Liver (tissue), 8 donors: ENCODE measurements at regions not wholly inside any gene's neighbourhood (a gene's known extent, or its start where the extent isn't known, plus 50 kb on each side); places are given as distances from the start of the nearest gene placed in this dataset.

Experiments
- DNase-seq: peaks from one replicate; pipeline ENCODE4 v3.0.0-alpha.2; 2017; ENCODE audit warnings: low spot score
- H3K27ac ChIP-seq, 2 donors: one replicate each; pipeline ENCODE4 v1.7.0; 2013; ENCODE audit warnings: inconsistent platforms in 2 of 2, low read length in 2 of 2, control low read depth in 1 of 2, low read depth in 1 of 2, mild to moderate bottlenecking in 1 of 2
- H3K27me3 ChIP-seq, 4 donors: one replicate each; pipeline versions ENCODE4 v1.6.1 to v1.7.0; 2013; ENCODE audit warnings: low read length in 3 of 4, inconsistent platforms in 1 of 4, mild to moderate bottlenecking in 1 of 4, moderate library complexity in 1 of 4; ENCODE audit not compliant: control insufficient read depth in 4 of 4, insufficient read depth in 4 of 4
- H3K36me3 ChIP-seq, 4 donors: one replicate each; pipeline versions ENCODE4 v1.6.1 to v1.7.0; 2013; ENCODE audit warnings: low read length in 3 of 4, mild to moderate bottlenecking in 3 of 4, low read depth in 1 of 4, moderate library complexity in 1 of 4; ENCODE audit not compliant: control insufficient read depth in 4 of 4, insufficient read depth in 3 of 4
- H3K4me1 ChIP-seq, 4 donors: one replicate each; pipeline versions ENCODE4 v1.6.1 to v1.7.0; 2013; ENCODE audit warnings: low read length in 3 of 4, mild to moderate bottlenecking in 3 of 4, moderate library complexity in 1 of 4; ENCODE audit not compliant: control insufficient read depth in 4 of 4, insufficient read depth in 4 of 4
- H3K4me3 ChIP-seq, 3 donors: one replicate each; pipeline versions ENCODE4 v1.6.1 to v1.7.0; 2013; ENCODE audit warnings: low read length in 3 of 3, control low read depth in 1 of 3, low read depth in 1 of 3, mild to moderate bottlenecking in 1 of 3
- H3K9ac ChIP-seq, 2 donors: one replicate each; pipeline ENCODE4 v1.7.0; 2013; ENCODE audit warnings: low read length in 2 of 2, mild to moderate bottlenecking in 2 of 2, moderate library complexity in 2 of 2, control low read depth in 1 of 2, low read depth in 1 of 2
- H3K9me3 ChIP-seq, 4 donors: one replicate each; pipeline versions ENCODE4 v1.6.1 to v1.7.0; 2013; ENCODE audit warnings: low read length in 3 of 4; ENCODE audit not compliant: control insufficient read depth in 4 of 4
- ATF3 ChIP-seq: IDR thresholded peaks from 2 replicates; pipeline ENCODE4 v1.6.1; 2016; ENCODE audit warnings: antibody characterized with exemption
- CTCF ChIP-seq: fragments of 150-350 bp; IDR thresholded peaks from 2 replicates; pipeline ENCODE4 v1.5.1; 2017; ENCODE audit warnings: improper control_type of control experiment, low read depth, low read length; ENCODE audit not compliant: missing input control
- EGR1 ChIP-seq, 2 donors: IDR thresholded peaks; 2 replicates each; pipeline ENCODE4 v1.6.1; 2016 to 2018; ENCODE audit warnings: antibody characterized with exemption in 2 of 2, low read depth in 2 of 2
- FOXA1 ChIP-seq: IDR thresholded peaks from 2 replicates; pipeline ENCODE4 v1.6.1; 2016; ENCODE audit warnings: antibody characterized with exemption
- FOXA2 ChIP-seq: IDR thresholded peaks from 2 replicates; pipeline ENCODE4 v1.6.1; 2016; ENCODE audit warnings: antibody characterized with exemption
- HNF4A ChIP-seq, 2 donors: conservative IDR thresholded peaks; 2 replicates each; pipeline ENCODE4 v1.6.1; 2016; ENCODE audit warnings: antibody characterized with exemption in 2 of 2, mild to moderate bottlenecking in 2 of 2
- HNF4G ChIP-seq: IDR thresholded peaks from 2 replicates; pipeline ENCODE4 v1.6.1; 2016; ENCODE audit warnings: antibody characterized with exemption
- JUND ChIP-seq, 2 donors: IDR thresholded peaks; 2 replicates each; pipeline ENCODE4 v1.6.1; 2016; ENCODE audit warnings: antibody characterized with exemption in 2 of 2
- MAX ChIP-seq: IDR thresholded peaks from 2 replicates; pipeline ENCODE4 v1.6.1; 2016; ENCODE audit warnings: antibody characterized with exemption
- NR2F2 ChIP-seq: IDR thresholded peaks from 2 replicates; pipeline ENCODE4 v1.6.1; 2016; ENCODE audit warnings: antibody characterized with exemption
- RAD21 ChIP-seq, 2 donors: IDR thresholded peaks; 2 replicates each; pipeline ENCODE4 v1.6.1; 2016; ENCODE audit warnings: antibody characterized with exemption in 2 of 2, mild to moderate bottlenecking in 2 of 2
- RXRA ChIP-seq, 2 donors: IDR thresholded peaks; 2 replicates each; pipeline ENCODE4 v1.6.1; 2017 to 2018; ENCODE audit warnings: antibody characterized with exemption in 2 of 2, mild to moderate bottlenecking in 1 of 2
- SP1 ChIP-seq: IDR thresholded peaks from 2 replicates; pipeline ENCODE4 v1.6.1; 2018; ENCODE audit warnings: antibody characterized with exemption, mild to moderate bottlenecking
- TAF1 ChIP-seq: conservative IDR thresholded peaks from 2 replicates; pipeline ENCODE4 v1.6.1; 2016; ENCODE audit warnings: antibody characterized with exemption, mild to moderate bottlenecking
- YY1 ChIP-seq: IDR thresholded peaks from 2 replicates; pipeline ENCODE4 v1.6.1; 2016; ENCODE audit warnings: antibody characterized with exemption, mild to moderate bottlenecking
- ZBTB33 ChIP-seq: IDR thresholded peaks from 2 replicates; pipeline ENCODE4 v1.6.1; 2016; ENCODE audit warnings: antibody characterized with exemption
- WGBS: extraction: QIAGEN DNeasy Blood & Tissue Kit; methylation state at CpG from one replicate; pipeline ENCODE4 v1.1.7; 2013; 5-methylcytosine and 5-hydroxymethylcytosine counted together
- donor health status: healthy.
- donor health status: healthy.
- donor health status: healthy.
- donor health status: healthy.
- donor health status: healthy.

GRCh38 chr7:124250297-124251034 is 217.6 kb upstream of the TMEM229A start:
- Histone ChIP-seq H3K27ac (no peak overlapping the region), H3K4me1 (no peaks in the 10 kb centered on the region), H3K9ac (no peak overlapping the region), H3K36me3 (no peaks in the 10 kb centered on the region), H3K27me3 (no peaks in the 10 kb centered on the region), H3K9me3 (peaks cover 0 to 3% (median 0%) of the 10 kb centered on the region in 4 donors), H3K4me3 (no peak overlapping the region)
- WGBS: 74% methylated on average over 5 of the region's 5 CpGs
- TF ChIP-seq CTCF (no peak), JUND (IDR thresholded peaks at IDR 0.05) (no peak), YY1 (no peak), EGR1 (IDR thresholded peaks at IDR 0.05; ENCODE audit: low read depth in 2 of 2) (no peak), NR2F2 (no peak), MAX (no peak), HNF4G (no peak), RAD21 (IDR thresholded peaks at IDR 0.05) (no peak), HNF4A (conservative IDR thresholded peaks at IDR 0.05) (no peak), FOXA1 (no peak), ATF3 (no peak), TAF1 (no peak), ZBTB33 (no peak), FOXA2 (no peak)
- no peak for DNase-seq

GRCh38 chr7:124247691-124248090 is 214.8 kb upstream of the TMEM229A start:
- DNase-seq: no peak
- WGBS: 60% methylated on average over 2 of the region's 2 CpGs
- H3K27me3 ChIP-seq: no peaks in the 10 kb centered on the region
- no peak overlapping the region for H3K9ac ChIP-seq
- H3K36me3 ChIP-seq: no peaks in the 10 kb centered on the region
- TF ChIP-seq RXRA (IDR thresholded peaks at IDR 0.05) (no peak), TAF1 (no peak), ATF3 (no peak), SP1 (no peak), ZBTB33 (no peak), FOXA1 (no peak)
- no peaks in the 10 kb centered on the region for H3K9me3 ChIP-seq
- H3K4me1 ChIP-seq: no peaks in the 10 kb centered on the region
- H3K4me3 ChIP-seq: no peak overlapping the region
- H3K27ac ChIP-seq: no peak overlapping the region
